Endothelial cell of umbilical vein (primary cell): ENCODE measurements at regions not wholly inside any gene's neighbourhood (a gene's known extent, or its start where the extent isn't known, plus 50 kb on each side); places are given as distances from the start of the nearest gene placed in this dataset.

Source experiments
- CTCF ChIP-seq, 2 donors: IDR thresholded peaks; 1 replicate in 1 of 2; 2 replicates in 1 of 2; pipeline ENCODE4 v1.5.1; 2011; ENCODE audit warnings: low read length in 2 of 2, mild to moderate bottlenecking in 2 of 2, moderate library complexity in 2 of 2, control low read depth in 1 of 2, inconsistent platforms in 1 of 2, low read depth in 1 of 2; ENCODE audit not compliant: insufficient read depth in 1 of 2; ENCODE audit errors: extremely low read depth in 1 of 2
- EZH2 ChIP-seq: IDR thresholded peaks from 2 replicates; pipeline ENCODE4 v1.6.1; 2012; ENCODE audit warnings: borderline replicate concordance, low read depth, mild to moderate bottlenecking, moderate library complexity, low read length, inconsistent platforms; ENCODE audit not compliant: severe bottlenecking
- JUN ChIP-seq: IDR thresholded peaks from 2 replicates; pipeline ENCODE4 v1.6.1; 2011; ENCODE audit warnings: borderline replicate concordance, low read depth; ENCODE audit not compliant: insufficient read length, insufficient read depth
- MAX ChIP-seq: IDR thresholded peaks from 2 replicates; pipeline ENCODE4 v1.6.1; 2011; ENCODE audit not compliant: insufficient read depth, insufficient read length
- MYC ChIP-seq: IDR thresholded peaks from one replicate; pipeline ENCODE4 v1.6.1; 2011; ENCODE audit warnings: mild to moderate bottlenecking, low read depth, low read length
- POLR2A ChIP-seq: IDR thresholded peaks from 2 replicates; pipeline ENCODE4 v1.6.1; 2012; ENCODE audit warnings: low read depth, mild to moderate bottlenecking, control low read depth, low read length
- POLR2AphosphoS5 ChIP-seq: IDR thresholded peaks from 2 replicates; pipeline ENCODE4 v1.6.1; 2012; ENCODE audit warnings: low read depth, mild to moderate bottlenecking, control low read depth, low read length, moderate library complexity; ENCODE audit not compliant: insufficient read depth

GRCh38 chr14:53249059-53249458 is 95.9 kb upstream of the DDHD1 start:
- TF ChIP-seq CTCF (IDR thresholded peaks at IDR 0.05; ENCODE audit: extremely low read depth in 1 of 2, insufficient read depth in 1 of 2, low read depth in 1 of 2, low read length in 2 of 2) (no peak), POLR2AphosphoS5 (no peak), POLR2A (no peak), EZH2 (no peak), MYC (no peak), JUN (no peak), MAX (no peak)
